ENCODE measurements at regions not wholly inside any gene's neighbourhood (a gene's known extent, or its start where the extent isn't known, plus 50 kb on each side); places are given as distances from the start of the nearest gene placed in this dataset.
"Not testable (repeated sequence)": the region's sequence is repeated elsewhere in the genome, so short reads cannot be mapped to it uniquely, and the experiment has no call there.

GRCh38 chr16:66173796-66174195 lies 192.7 kb upstream of the CDH5 start:
- TF ChIP-seq POLR2A, POLR2AphosphoS5, TAF1 (IDR thresholded peaks at IDR 0.05; ENCODE audit: low read depth, low read length): not testable (repeated sequence)
